Panc1 (cell line): ENCODE measurements at regions not wholly inside any gene's neighbourhood (a gene's known extent, or its start where the extent isn't known, plus 50 kb on each side); places are given as distances from the start of the nearest gene placed in this dataset.

Source experiments
- ATAC-seq: fragments of 200-7000 bp; cut with Tn5 transposase; 2 replicates; pipeline ENCODE4 v1.9.1; 2020; ENCODE audit warnings: mild to moderate bottlenecking, moderate library complexity
- BruUV-seq: library from RNA; stranded (reverse); fragments of 400-500 nt; replicated peaks from 2 replicates; lab custom pipeline; 2021; lab: Mats Ljungman, UMichigan
- CTCF ChIA-PET: fragments of 300-600 bp; sonication (Branson Sonifier 250); formaldehyde crosslinking; loops from one replicate; lab custom pipeline; 2022; ENCODE audit warnings: antibody characterized with exemption; lab: Charles Lee
- POLR2A ChIA-PET: fragments of 300-600 bp; sonication (Branson Sonifier 250); formaldehyde crosslinking; loops from one replicate; lab custom pipeline; 2022; ENCODE audit warnings: antibody characterized with exemption; lab: Charles Lee
- DNase-seq: peaks from one replicate; pipeline ENCODE4 v3.0.0-alpha.2; 2010; ENCODE audit warnings: low read depth, low spot score
- H3K27ac ChIP-seq: 2 replicates; pipeline ENCODE4 v1.5.1; 2011; ENCODE audit warnings: mild to moderate bottlenecking, low read length, inconsistent platforms
- H3K27me3 ChIP-seq: fragments of 200-500 bp; sonication (Bioruptor generic); 2 replicates; pipeline ENCODE4 v1.6.0; 2014; ENCODE audit warnings: low read length, inconsistent platforms; ENCODE audit not compliant: control insufficient read depth, insufficient read depth
- H3K36me3 ChIP-seq: fragments of 200-500 bp; sonication (Bioruptor generic); 2 replicates; pipeline ENCODE4 v1.5.1; 2014; ENCODE audit warnings: inconsistent platforms, mild to moderate bottlenecking, low read length, moderate library complexity; ENCODE audit not compliant: control insufficient read depth, insufficient read depth
- H3K4me1 ChIP-seq: 2 replicates; pipeline ENCODE4 v1.5.1; 2011; ENCODE audit warnings: inconsistent platforms, mild to moderate bottlenecking, low read length, moderate library complexity; ENCODE audit not compliant: control insufficient read depth, insufficient read depth
- H3K4me3 ChIP-seq, 2 experiments: 2 replicates each; pipeline ENCODE4 v1.5.1; 2011 to 2012; ENCODE audit warnings: low read depth in 2 of 2, low read length in 2 of 2, mild to moderate bottlenecking in 2 of 2, inconsistent platforms in 1 of 2, moderate library complexity in 1 of 2
- H3K9me3 ChIP-seq: fragments of 200-500 bp; sonication (Bioruptor generic); 2 replicates; pipeline ENCODE4 v1.5.1; 2014; ENCODE audit warnings: low read depth, mild to moderate bottlenecking, inconsistent platforms, low read length, moderate library complexity; ENCODE audit not compliant: control insufficient read depth, insufficient read depth
- CTCF ChIP-seq: fragments of 450-650 bp; IDR thresholded peaks from 2 replicates; pipeline ENCODE4 v1.5.1; 2017; ENCODE audit warnings: mild to moderate bottlenecking
- POLR2AphosphoS5 ChIP-seq: IDR thresholded peaks from 2 replicates; pipeline ENCODE4 v1.6.1; 2012; ENCODE audit warnings: mild to moderate bottlenecking, low read depth, low read length, moderate library complexity
- REST ChIP-seq, 2 experiments: IDR thresholded peaks; 2 replicates each; pipeline ENCODE4 v1.6.1; 2011 to 2012; ENCODE audit warnings: low read depth in 2 of 2, control low read depth in 1 of 2, low read length in 1 of 2, mild to moderate bottlenecking in 1 of 2, moderate library complexity in 1 of 2; ENCODE audit not compliant: insufficient read depth in 1 of 2
- SIN3A ChIP-seq: IDR thresholded peaks from 2 replicates; pipeline ENCODE4 v1.6.1; 2012; ENCODE audit warnings: low read depth, mild to moderate bottlenecking, low read length, moderate library complexity, borderline replicate concordance; ENCODE audit not compliant: insufficient read depth
- TCF7L2 ChIP-seq: IDR thresholded peaks from 2 replicates; pipeline ENCODE4 v1.6.1; 2011; ENCODE audit warnings: mild to moderate bottlenecking, low read depth, low read length, inconsistent platforms
- in situ Hi-C: cut with HindIII; loops from 2 replicates; pipeline ENCODE4 v1.10.0; 2016; ENCODE audit warnings: low sequenced_read_pairs, low pct_unique_long_range_greater_than_20kb
- intact Hi-C: fragments of 100-400 bp; cut with micrococcal nuclease; formaldehyde crosslinking; loops from one replicate; pipeline ENCODE4 v1.10.0; 2022; ENCODE audit not compliant: unreplicated experiment

- Histone ChIP-seq H3K4me1 (no peaks in the 10 kb centered on the region), H3K9me3 (no peaks in the 10 kb centered on the region), H3K4me3 (no peak overlapping the region), H3K27ac (no peak overlapping the region), H3K36me3 (no peaks in the 10 kb centered on the region), H3K27me3 (peaks cover 6% of the 10 kb centered on the region; the same call in 1 of the 2 replicates)
- ChIA-PET POLR2A (no interaction called here), CTCF (no interaction called here)
- ATAC-seq (no peak), DNase-seq (no peak)
- TF ChIP-seq POLR2AphosphoS5 (no peak), REST (IDR thresholded peaks at IDR 0.05; ENCODE audit: insufficient read depth in 1 of 2, low read depth in 2 of 2, low read length in 1 of 2) (no peak), TCF7L2 (no peak), SIN3A (no peak), CTCF (no peak)
- BruUV-seq: no TSS peak
- intact Hi-C loops: no loop called here
- in situ Hi-C loops: no loop called here
Measured at GRCh38 chr5:2184563-2185540, 302.1 kb upstream of the IRX4 start.

- ATAC-seq: no peak
- in situ Hi-C loops: no loop called here
- ChIA-PET CTCF (no interaction called here), POLR2A (no interaction called here)
- intact Hi-C loops: no loop called here
- TF ChIP-seq TCF7L2: no peak
- no peak for TF ChIP-seq POLR2AphosphoS5
- DNase-seq: no peak
- no peak overlapping the region for H3K4me3 ChIP-seq
- H3K4me1 ChIP-seq: no peaks in the 10 kb centered on the region
- H3K36me3 ChIP-seq: no peaks in the 10 kb centered on the region
- H3K27ac ChIP-seq: no peak overlapping the region
- H3K9me3 ChIP-seq: no peaks in the 10 kb centered on the region
- H3K27me3 ChIP-seq: no peaks in the 10 kb centered on the region
- BruUV-seq: no TSS peak
Measured at GRCh38 chr5:2184026-2184366, 301.3 kb upstream of the IRX4 start.
